Upper lobe of right lung (tissue), 1 donor: ENCODE measurements at regions not wholly inside any gene's neighbourhood (a gene's known extent, or its start where the extent isn't known, plus 50 kb on each side); places are given as distances from the start of the nearest gene placed in this dataset.

ENCODE experiments used
- ATAC-seq: fragments of 200-7000 bp; cut with Tn5 transposase; one replicate; pipeline ENCODE4 v1.9.1; 2020; ENCODE audit warnings: mild to moderate bottlenecking, moderate library complexity
- DNase-seq: peaks from one replicate; pipeline ENCODE4 v3.0.0-alpha.2; 2020
- H3K27ac ChIP-seq: fragments of 200-600 bp; one replicate; pipeline ENCODE4 v1.8.0; 2022
- H3K27me3 ChIP-seq: fragments of 200-600 bp; one replicate; pipeline ENCODE4 v1.8.0; 2022; ENCODE audit warnings: mild to moderate bottlenecking
- H3K36me3 ChIP-seq: fragments of 200-600 bp; one replicate; pipeline ENCODE4 v1.8.0; 2022
- H3K4me1 ChIP-seq: fragments of 200-600 bp; one replicate; pipeline ENCODE4 v1.8.0; 2022
- H3K4me3 ChIP-seq: fragments of 200-600 bp; one replicate; pipeline ENCODE4 v1.8.0; 2022; ENCODE audit warnings: mild to moderate bottlenecking
- H3K9me3 ChIP-seq: fragments of 200-600 bp; one replicate; pipeline ENCODE4 v1.8.0; 2022
- intact Hi-C: fragments of 100-400 bp; cut with DNase I; formaldehyde crosslinking; loops from one replicate; pipeline ENCODE4 v1.11.0; 2022
- TF ChIP-seq, protein P1 (sequence below): fragments of 200-600 bp; IDR thresholded peaks from one replicate; pipeline ENCODE4 v1.8.0; 2022; ENCODE audit warnings: antibody characterized with exemption
- donor health status: DM: no; HTN: yes; CAD: no; lungs with severe emphysema.

DNA sequence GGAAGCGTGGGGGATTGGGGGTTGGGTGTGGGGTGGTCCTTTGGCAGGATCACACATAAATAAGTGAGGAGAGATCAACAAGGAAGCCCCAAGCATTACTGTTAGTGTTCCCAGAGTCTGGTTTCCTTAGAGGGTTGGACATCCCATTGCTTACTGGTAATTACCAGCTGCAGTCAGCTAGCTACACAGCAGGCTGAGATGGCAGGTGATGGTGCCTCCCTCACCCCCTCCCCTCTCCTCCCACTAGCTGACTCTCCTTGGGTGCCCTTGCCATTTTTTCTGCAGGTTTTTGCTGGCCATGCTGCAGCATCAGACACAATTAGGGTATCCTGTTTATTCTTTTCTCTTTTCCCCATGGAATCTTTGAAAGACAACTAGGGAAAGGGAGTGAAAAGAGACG lies 107.5 kb upstream of the TLR4 start:
- Histone ChIP-seq H3K27me3 (no peaks in the 10 kb centered on the region), H3K4me1 (no peaks in the 10 kb centered on the region), H3K9me3 (no peaks in the 10 kb centered on the region), H3K4me3 (no peak overlapping the region), H3K36me3 (no peaks in the 10 kb centered on the region), H3K27ac (no peak overlapping the region)
- ATAC-seq, result no peak
- intact Hi-C loops, result no loop called here
- TF ChIP-seq, protein P1, sequence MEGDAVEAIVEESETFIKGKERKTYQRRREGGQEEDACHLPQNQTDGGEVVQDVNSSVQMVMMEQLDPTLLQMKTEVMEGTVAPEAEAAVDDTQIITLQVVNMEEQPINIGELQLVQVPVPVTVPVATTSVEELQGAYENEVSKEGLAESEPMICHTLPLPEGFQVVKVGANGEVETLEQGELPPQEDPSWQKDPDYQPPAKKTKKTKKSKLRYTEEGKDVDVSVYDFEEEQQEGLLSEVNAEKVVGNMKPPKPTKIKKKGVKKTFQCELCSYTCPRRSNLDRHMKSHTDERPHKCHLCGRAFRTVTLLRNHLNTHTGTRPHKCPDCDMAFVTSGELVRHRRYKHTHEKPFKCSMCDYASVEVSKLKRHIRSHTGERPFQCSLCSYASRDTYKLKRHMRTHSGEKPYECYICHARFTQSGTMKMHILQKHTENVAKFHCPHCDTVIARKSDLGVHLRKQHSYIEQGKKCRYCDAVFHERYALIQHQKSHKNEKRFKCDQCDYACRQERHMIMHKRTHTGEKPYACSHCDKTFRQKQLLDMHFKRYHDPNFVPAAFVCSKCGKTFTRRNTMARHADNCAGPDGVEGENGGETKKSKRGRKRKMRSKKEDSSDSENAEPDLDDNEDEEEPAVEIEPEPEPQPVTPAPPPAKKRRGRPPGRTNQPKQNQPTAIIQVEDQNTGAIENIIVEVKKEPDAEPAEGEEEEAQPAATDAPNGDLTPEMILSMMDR, result no peak
- DNase-seq, result no peak

DNA sequence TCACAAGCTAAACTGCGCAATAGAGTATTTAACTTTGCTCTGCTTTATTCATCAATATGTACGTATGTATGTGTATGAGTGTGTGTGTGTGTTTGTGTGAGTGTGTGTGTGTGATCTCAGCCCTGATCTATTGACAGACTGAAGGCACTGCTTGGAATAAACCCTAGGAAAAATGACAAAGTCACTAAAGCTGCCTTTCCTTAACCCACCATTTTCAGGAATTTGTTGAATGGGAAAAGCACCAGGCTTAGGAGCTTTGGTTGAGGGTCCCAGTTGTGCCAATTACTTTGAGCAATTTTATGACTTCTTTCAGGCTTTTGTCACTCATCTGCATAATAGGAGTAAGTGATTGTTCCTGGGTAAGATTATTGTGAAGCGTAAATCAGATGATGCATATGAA lies 108.6 kb upstream of the TLR4 start:
- intact Hi-C loops, result no loop called here
- DNase-seq, result no peak
- H3K4me1 ChIP-seq, result no peaks in the 10 kb centered on the region
- TF ChIP-seq, protein P1, result no peak
- H3K9me3 ChIP-seq, result no peaks in the 10 kb centered on the region
- H3K4me3 ChIP-seq, result no peak overlapping the region
- H3K27me3 ChIP-seq, result no peaks in the 10 kb centered on the region
- H3K27ac ChIP-seq, result no peak overlapping the region
- H3K36me3 ChIP-seq, result no peaks in the 10 kb centered on the region
- no peak for ATAC-seq

DNA sequence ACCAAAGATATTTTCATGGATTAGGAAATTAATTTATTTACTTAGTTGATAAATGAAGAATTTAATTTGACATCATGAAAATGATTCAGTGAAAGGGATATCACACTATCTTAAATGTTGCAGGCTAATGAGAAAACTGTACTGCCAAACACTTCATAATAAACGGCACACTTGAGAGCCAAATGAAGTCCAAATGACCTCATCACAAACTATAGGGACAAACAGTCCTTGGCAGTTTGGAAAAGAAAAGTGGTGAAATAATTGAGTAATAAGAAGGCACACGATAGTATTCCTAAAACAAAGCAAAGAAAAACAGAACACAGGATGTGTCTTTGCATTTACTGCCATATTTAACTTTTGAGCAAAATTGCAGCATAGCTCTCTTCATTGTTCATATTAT lies 116.9 kb upstream of the TLR4 start:
- intact Hi-C loops, result no loop called here
- H3K36me3 ChIP-seq, result no peaks in the 10 kb centered on the region
- H3K4me3 ChIP-seq, result no peak overlapping the region
- ATAC-seq (no peak), DNase-seq (no peak)
- no peaks in the 10 kb centered on the region for H3K4me1 ChIP-seq
- no peaks in the 10 kb centered on the region for H3K27me3 ChIP-seq
- no peaks in the 10 kb centered on the region for H3K9me3 ChIP-seq
- TF ChIP-seq, protein P1, result no peak
- H3K27ac ChIP-seq, result no peak overlapping the region

DNA sequence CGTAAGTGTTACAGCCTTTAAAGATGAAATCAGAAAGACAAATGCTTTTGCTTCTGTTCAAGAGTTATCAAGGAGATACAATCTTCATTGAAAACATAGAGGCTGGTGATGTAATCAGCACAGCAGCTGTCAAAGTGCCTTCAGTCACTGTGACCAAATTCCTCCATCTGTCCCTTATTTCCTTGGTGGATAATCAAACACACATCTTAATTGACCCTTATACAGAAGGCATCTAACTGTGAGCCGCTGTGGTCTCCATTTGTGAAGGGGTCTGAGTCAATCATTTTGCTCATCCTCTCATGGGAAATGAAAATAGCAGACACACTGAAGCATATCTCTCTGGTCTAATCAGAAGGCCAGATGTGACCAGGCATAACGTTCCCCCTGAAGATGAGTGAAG lies 130.1 kb upstream of the TLR4 start:
- ATAC-seq, result no peak
- no peaks in the 10 kb centered on the region for H3K36me3 ChIP-seq
- no peaks in the 10 kb centered on the region for H3K4me1 ChIP-seq
- H3K9me3 ChIP-seq, result no peaks in the 10 kb centered on the region
- H3K27me3 ChIP-seq, result no peaks in the 10 kb centered on the region
- H3K4me3 ChIP-seq, result no peak overlapping the region
- TF ChIP-seq, protein P1, result no peak
- intact Hi-C loops, result no loop called here
- H3K27ac ChIP-seq, result no peak overlapping the region
- no peak for DNase-seq

DNA sequence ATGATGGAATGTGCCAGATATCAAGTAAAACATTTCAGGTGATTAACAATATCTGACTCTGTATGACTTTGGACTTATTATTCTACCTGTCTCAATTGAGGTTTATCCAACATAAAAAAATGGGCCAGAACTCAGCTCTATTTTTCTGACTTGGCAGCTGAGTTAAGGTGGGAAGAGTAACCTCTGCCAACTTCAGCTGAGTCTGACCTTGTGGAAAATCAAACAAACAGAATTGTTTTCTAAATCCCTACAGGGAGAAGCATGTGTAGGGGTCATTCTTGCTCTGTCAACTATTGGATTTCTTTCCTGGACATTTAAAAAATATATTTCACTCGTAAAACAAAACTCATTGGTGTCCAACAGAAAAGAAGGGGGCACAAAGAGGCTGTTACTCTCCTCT lies 139.4 kb upstream of the TLR4 start:
- no peak for DNase-seq
- no peaks in the 10 kb centered on the region for H3K27me3 ChIP-seq
- no peak for ATAC-seq
- no peaks in the 10 kb centered on the region for H3K36me3 ChIP-seq
- no peaks in the 10 kb centered on the region for H3K9me3 ChIP-seq
- intact Hi-C loops, result no loop called here
- H3K4me1 ChIP-seq, result no peaks in the 10 kb centered on the region
- no peak overlapping the region for H3K4me3 ChIP-seq
- no peak overlapping the region for H3K27ac ChIP-seq
- TF ChIP-seq, protein P1, result no peak

DNA sequence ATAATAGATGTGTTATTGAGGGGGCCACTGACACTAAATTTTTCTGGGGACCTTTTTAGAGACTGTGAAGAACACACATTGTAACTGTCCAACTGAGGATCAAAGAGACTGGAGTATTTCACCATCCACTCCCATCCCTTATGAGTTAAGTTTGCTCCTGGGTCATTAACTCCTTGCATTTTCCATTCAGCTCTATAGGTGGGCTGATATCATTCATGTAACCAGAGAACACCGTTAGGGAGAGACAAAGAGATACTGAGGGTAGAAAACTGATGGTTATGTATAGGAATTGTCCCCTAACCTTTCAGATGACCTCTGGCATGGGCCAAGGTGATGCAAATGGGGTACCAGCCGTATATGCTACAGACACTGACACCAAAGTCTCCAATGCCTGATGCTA lies 142.4 kb upstream of the TLR4 start:
- Histone ChIP-seq H3K36me3 (no peaks in the 10 kb centered on the region), H3K9me3 (no peaks in the 10 kb centered on the region), H3K27ac (no peak overlapping the region), H3K4me3 (no peak overlapping the region), H3K27me3 (no peaks in the 10 kb centered on the region), H3K4me1 (no peaks in the 10 kb centered on the region)
- DNase-seq, result no peak
- TF ChIP-seq, protein P1, result no peak
- no peak for ATAC-seq
- intact Hi-C loops, result no loop called here
